Activated naive CD8-positive, alpha-beta T cell treated with anti-CD3 and anti-CD28 coated beads, Interleukin-2, amount 10 ng/mL, durations not matched to agents 7 days and 5 days (primary cell): ENCODE measurements at regions not wholly inside any gene's neighbourhood (a gene's known extent, or its start where the extent isn't known, plus 50 kb on each side); places are given as distances from the start of the nearest gene placed in this dataset.

Source experiments
- ATAC-seq: fragments of 150-1000 bp; cut with Tn5 transposase; one replicate; pipeline ENCODE4 v1.10.0; 2021; ENCODE audit warnings: low read depth, moderate library complexity
- POLR2A ChIA-PET: fragments of 350-600 bp; sonication (Branson Sonifier 250); formaldehyde crosslinking; loops from one replicate; lab custom pipeline; 2021; ENCODE audit warnings: antibody characterized with exemption; lab: Charles Lee
- DNase-seq: peaks from one replicate; pipeline ENCODE4 v3.0.0; 2021
- H3K27ac Mint-ChIP-seq: one replicate; pipeline ENCODE4 v1.8.0; 2022; ENCODE audit warnings: mild to moderate bottlenecking, mixed read lengths
- H3K27me3 Mint-ChIP-seq: one replicate; pipeline ENCODE4 v1.8.0; 2022; ENCODE audit warnings: mild to moderate bottlenecking, moderate library complexity, mixed read lengths
- H3K36me3 Mint-ChIP-seq: one replicate; pipeline ENCODE4 v1.8.0; 2021; ENCODE audit warnings: mild to moderate bottlenecking, mixed read lengths
- H3K4me1 Mint-ChIP-seq: one replicate; pipeline ENCODE4 v1.8.0; 2021; ENCODE audit warnings: mixed read lengths
- H3K4me3 Mint-ChIP-seq: one replicate; pipeline ENCODE4 v1.8.0; 2022; ENCODE audit warnings: mild to moderate bottlenecking, moderate library complexity, mixed read lengths
- H3K9me3 Mint-ChIP-seq: one replicate; pipeline ENCODE4 v1.8.0; 2021; ENCODE audit warnings: mixed read lengths

- H3K36me3 Mint-ChIP-seq, result no peaks in the 10 kb centered on the region
- POLR2A ChIA-PET, result no interaction called here
- no peaks in the 10 kb centered on the region for H3K4me1 Mint-ChIP-seq
- no peaks in the 10 kb centered on the region for H3K27me3 Mint-ChIP-seq
- DNase-seq (no peak), ATAC-seq (no peak)
- peaks cover 1% of the 10 kb centered on the region for H3K9me3 Mint-ChIP-seq
- no peak overlapping the region for H3K4me3 Mint-ChIP-seq
- H3K27ac Mint-ChIP-seq, result no peak overlapping the region
Observed at GRCh38 chr3:70824773-70825172, 512.3 kb upstream of the MDFIC2 start.

- ATAC-seq (no peak), DNase-seq (no peak)
- no peaks in the 10 kb centered on the region for H3K27me3 Mint-ChIP-seq
- no peak overlapping the region for H3K27ac Mint-ChIP-seq
- H3K4me1 Mint-ChIP-seq, result no peaks in the 10 kb centered on the region
- H3K36me3 Mint-ChIP-seq, result no peaks in the 10 kb centered on the region
- no peak overlapping the region for H3K4me3 Mint-ChIP-seq
- POLR2A ChIA-PET, result no interaction called here
- peaks cover 1% of the 10 kb centered on the region for H3K9me3 Mint-ChIP-seq
Observed at GRCh38 chr3:70824078-70824477, 511.6 kb upstream of the MDFIC2 start.

- H3K9me3 Mint-ChIP-seq, result peaks cover 2% of the 10 kb centered on the region
- DNase-seq (no peak), ATAC-seq (no peak)
- no peak overlapping the region for H3K27ac Mint-ChIP-seq
- no peaks in the 10 kb centered on the region for H3K27me3 Mint-ChIP-seq
- H3K4me1 Mint-ChIP-seq, result no peaks in the 10 kb centered on the region
- POLR2A ChIA-PET, result no interaction called here
- H3K4me3 Mint-ChIP-seq, result no peak overlapping the region
- H3K36me3 Mint-ChIP-seq, result no peaks in the 10 kb centered on the region
Observed at GRCh38 chr3:70823622-70824021, 511.2 kb upstream of the MDFIC2 start.

GRCh38 chr3:70822669-70823068 lies 510.2 kb upstream of the MDFIC2 start:
- Mint-ChIP-seq H3K27me3 (no peaks in the 10 kb centered on the region), H3K27ac (no peak overlapping the region), H3K4me3 (no peak overlapping the region), H3K4me1 (no peaks in the 10 kb centered on the region), H3K9me3 (peaks cover 2% of the 10 kb centered on the region), H3K36me3 (no peaks in the 10 kb centered on the region)
- ATAC-seq (no peak), DNase-seq (no peak)
- POLR2A ChIA-PET, result no interaction called here

- POLR2A ChIA-PET, result no interaction called here
- no peak overlapping the region for H3K4me3 Mint-ChIP-seq
- H3K4me1 Mint-ChIP-seq, result no peaks in the 10 kb centered on the region
- no peaks in the 10 kb centered on the region for H3K36me3 Mint-ChIP-seq
- H3K9me3 Mint-ChIP-seq, result peaks cover 4% of the 10 kb centered on the region
- no peaks in the 10 kb centered on the region for H3K27me3 Mint-ChIP-seq
- no peak for DNase-seq
- H3K27ac Mint-ChIP-seq, result no peak overlapping the region
- ATAC-seq, result no peak
Observed at GRCh38 chr3:70821602-70822001, 509.2 kb upstream of the MDFIC2 start.

- Mint-ChIP-seq H3K4me1 (no peaks in the 10 kb centered on the region), H3K36me3 (no peaks in the 10 kb centered on the region), H3K27ac (no peak overlapping the region), H3K27me3 (no peaks in the 10 kb centered on the region), H3K4me3 (no peak overlapping the region), H3K9me3 (peaks cover 4% of the 10 kb centered on the region)
- POLR2A ChIA-PET, result no interaction called here
- ATAC-seq, result no peak
- DNase-seq, result no peak
Observed at GRCh38 chr3:70820397-70820796, 508.0 kb upstream of the MDFIC2 start.

GRCh38 chr3:70818145-70818544 lies 505.7 kb upstream of the MDFIC2 start:
- no peak overlapping the region for H3K4me3 Mint-ChIP-seq
- DNase-seq, result no peak
- H3K27me3 Mint-ChIP-seq, result no peaks in the 10 kb centered on the region
- H3K4me1 Mint-ChIP-seq, result no peaks in the 10 kb centered on the region
- POLR2A ChIA-PET, result no interaction called here
- ATAC-seq, result no peak
- no peak overlapping the region for H3K27ac Mint-ChIP-seq
- H3K9me3 Mint-ChIP-seq, result peaks cover 4% of the 10 kb centered on the region
- H3K36me3 Mint-ChIP-seq, result no peaks in the 10 kb centered on the region

- Mint-ChIP-seq H3K4me3 (no peak overlapping the region), H3K4me1 (no peaks in the 10 kb centered on the region), H3K9me3 (peaks cover 3% of the 10 kb centered on the region), H3K27me3 (no peaks in the 10 kb centered on the region), H3K36me3 (no peaks in the 10 kb centered on the region), H3K27ac (no peak overlapping the region)
- DNase-seq (no peak), ATAC-seq (no peak)
- POLR2A ChIA-PET, result no interaction called here
Observed at GRCh38 chr3:70816346-70816745, 503.9 kb upstream of the MDFIC2 start.

GRCh38 chr3:70815817-70816216 lies 503.4 kb upstream of the MDFIC2 start:
- Mint-ChIP-seq H3K9me3 (peaks cover 3% of the 10 kb centered on the region), H3K4me3 (no peak overlapping the region), H3K27ac (no peak overlapping the region), H3K4me1 (no peaks in the 10 kb centered on the region), H3K27me3 (no peaks in the 10 kb centered on the region), H3K36me3 (no peaks in the 10 kb centered on the region)
- DNase-seq, result no peak
- POLR2A ChIA-PET, result no interaction called here
- no peak for ATAC-seq

GRCh38 chr3:70813311-70813710 lies 500.9 kb upstream of the MDFIC2 start:
- Mint-ChIP-seq H3K36me3 (no peaks in the 10 kb centered on the region), H3K4me1 (no peaks in the 10 kb centered on the region), H3K27me3 (peaks cover 6% of the 10 kb centered on the region), H3K9me3 (peaks cover 2% of the 10 kb centered on the region), H3K4me3 (no peak overlapping the region), H3K27ac (no peak overlapping the region)
- ATAC-seq, result no peak
- no peak for DNase-seq
- POLR2A ChIA-PET, result no interaction called here

GRCh38 chr3:70811880-70812279 lies 499.4 kb upstream of the MDFIC2 start:
- no peak overlapping the region for H3K27ac Mint-ChIP-seq
- no peaks in the 10 kb centered on the region for H3K9me3 Mint-ChIP-seq
- H3K4me1 Mint-ChIP-seq, result no peaks in the 10 kb centered on the region
- no peak overlapping the region for H3K4me3 Mint-ChIP-seq
- POLR2A ChIA-PET, result no interaction called here
- DNase-seq (no peak), ATAC-seq (no peak)
- H3K36me3 Mint-ChIP-seq, result no peaks in the 10 kb centered on the region
- H3K27me3 Mint-ChIP-seq, result peaks cover 6% of the 10 kb centered on the region

- H3K36me3 Mint-ChIP-seq, result no peaks in the 10 kb centered on the region
- no peaks in the 10 kb centered on the region for H3K4me1 Mint-ChIP-seq
- no peak overlapping the region for H3K4me3 Mint-ChIP-seq
- no peak overlapping the region for H3K27ac Mint-ChIP-seq
- H3K9me3 Mint-ChIP-seq, result no peaks in the 10 kb centered on the region
- POLR2A ChIA-PET, result no interaction called here
- peaks cover 15% of the 10 kb centered on the region for H3K27me3 Mint-ChIP-seq
- ATAC-seq, result no peak
- DNase-seq, result no peak
Observed at GRCh38 chr3:70808881-70809280, 496.4 kb upstream of the MDFIC2 start.

GRCh38 chr3:70806556-70806955 lies 494.1 kb upstream of the MDFIC2 start:
- Mint-ChIP-seq H3K4me1 (no peaks in the 10 kb centered on the region), H3K4me3 (no peak overlapping the region), H3K36me3 (no peaks in the 10 kb centered on the region), H3K27ac (no peak overlapping the region), H3K27me3 (peaks cover 19% of the 10 kb centered on the region), H3K9me3 (no peaks in the 10 kb centered on the region)
- POLR2A ChIA-PET, result no interaction called here
- DNase-seq (no peak), ATAC-seq (no peak)

- no peak overlapping the region for H3K27ac Mint-ChIP-seq
- H3K4me3 Mint-ChIP-seq, result no peak overlapping the region
- POLR2A ChIA-PET, result no interaction called here
- no peaks in the 10 kb centered on the region for H3K9me3 Mint-ChIP-seq
- ATAC-seq, result no peak
- H3K36me3 Mint-ChIP-seq, result no peaks in the 10 kb centered on the region
- H3K27me3 Mint-ChIP-seq, result peaks cover 21% of the 10 kb centered on the region
- H3K4me1 Mint-ChIP-seq, result no peaks in the 10 kb centered on the region
- no peak for DNase-seq
Observed at GRCh38 chr3:70806021-70806420, 493.6 kb upstream of the MDFIC2 start.
